Chondrocyte (in vitro differentiated cells): ENCODE measurements at regions not wholly inside any gene's neighbourhood (a gene's known extent, or its start where the extent isn't known, plus 50 kb on each side); places are given as distances from the start of the nearest gene placed in this dataset.
A peak's percentile ranks its signal among the peaks of the same experiment; 100 is the strongest.

ENCODE experiments used
- DNase-seq: peaks from one replicate; pipeline ENCODE4 v3.0.0; 2021; ENCODE audit warnings: mixed read lengths, low spot score
- H3K27ac Mint-ChIP-seq: one replicate; pipeline ENCODE4 v1.8.0; 2021; ENCODE audit warnings: mild to moderate bottlenecking, moderate library complexity, mixed read lengths; ENCODE audit not compliant: unreplicated experiment
- H3K27me3 Mint-ChIP-seq: 2 replicates; pipeline ENCODE4 v1.8.0; 2021; ENCODE audit warnings: low read depth, mixed read lengths
- H3K36me3 Mint-ChIP-seq: 2 replicates; pipeline ENCODE4 v1.8.0; 2021; ENCODE audit warnings: low read depth, mixed read lengths
- H3K4me1 Mint-ChIP-seq: 2 replicates; pipeline ENCODE4 v1.8.0; 2021; ENCODE audit warnings: low read depth, mild to moderate bottlenecking, mixed read lengths
- H3K4me3 Mint-ChIP-seq: one replicate; pipeline ENCODE4 v1.8.0; 2021; ENCODE audit warnings: mild to moderate bottlenecking, moderate library complexity, mixed read lengths; ENCODE audit not compliant: unreplicated experiment
- H3K9me3 Mint-ChIP-seq: 2 replicates; pipeline ENCODE4 v1.8.0; 2021; ENCODE audit warnings: low read depth, mixed read lengths
- CTCF ChIP-seq: fragments of 200-600 bp; sonication (generic); IDR thresholded peaks from 2 replicates; pipeline ENCODE4 v1.5.0; 2021; ENCODE audit warnings: antibody characterized with exemption, mild to moderate bottlenecking, moderate library complexity

- Mint-ChIP-seq H3K27ac (no peak overlapping the region), H3K9me3 (peaks cover 8% of the 10 kb centered on the region), H3K4me1 (no peaks in the 10 kb centered on the region), H3K27me3 (peaks cover 18% of the 10 kb centered on the region), H3K4me3 (no peak overlapping the region), H3K36me3 (no peaks in the 10 kb centered on the region)
- no peak for DNase-seq
- TF ChIP-seq CTCF, result no peak
Measured at GRCh38 chr4:79687006-79687405, 279.0 kb upstream of the GK2 start.

- peaks cover 4% of the 10 kb centered on the region for H3K9me3 Mint-ChIP-seq
- H3K4me1 Mint-ChIP-seq, result no peaks in the 10 kb centered on the region
- H3K27ac Mint-ChIP-seq, result no peak overlapping the region
- H3K27me3 Mint-ChIP-seq, result peaks cover 18% of the 10 kb centered on the region
- H3K36me3 Mint-ChIP-seq, result no peaks in the 10 kb centered on the region
- no peak for DNase-seq
- no peak for TF ChIP-seq CTCF
- no peak overlapping the region for H3K4me3 Mint-ChIP-seq
Measured at GRCh38 chr4:79685542-79685941, 277.5 kb upstream of the GK2 start.

DNA sequence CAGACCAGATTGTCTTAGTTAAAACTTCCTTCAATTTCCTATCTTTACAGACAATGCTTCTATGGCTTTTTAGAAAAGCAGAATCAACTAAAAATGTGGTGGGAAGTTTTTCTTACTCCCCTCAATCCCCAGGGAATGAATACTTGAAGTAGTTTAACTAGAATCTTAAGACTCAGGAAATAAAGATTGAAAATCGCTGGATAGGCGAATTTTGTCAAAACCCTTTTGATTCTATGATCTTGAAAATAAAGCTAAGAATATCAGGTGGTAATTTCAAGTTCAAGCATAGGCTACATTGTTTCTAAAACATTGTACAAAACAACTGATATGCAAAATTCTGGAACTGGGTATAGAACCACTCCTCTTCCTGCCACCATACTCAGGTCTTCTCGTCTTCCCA is 276.5 kb upstream of the GK2 start:
- H3K27ac Mint-ChIP-seq, result no peak overlapping the region
- H3K36me3 Mint-ChIP-seq, result no peaks in the 10 kb centered on the region
- H3K4me3 Mint-ChIP-seq, result no peak overlapping the region
- no peak for TF ChIP-seq CTCF
- H3K4me1 Mint-ChIP-seq, result no peaks in the 10 kb centered on the region
- peaks cover 3% of the 10 kb centered on the region for H3K9me3 Mint-ChIP-seq
- peaks cover 15% of the 10 kb centered on the region for H3K27me3 Mint-ChIP-seq
- DNase-seq, result no peak

GRCh38 chr4:79682801-79683530 is 274.9 kb upstream of the GK2 start:
- no peak for DNase-seq
- Mint-ChIP-seq H3K9me3 (peaks cover 3% of the 10 kb centered on the region), H3K27ac (peak overlapping the region; percentile 9), H3K4me3 (no peak overlapping the region), H3K4me1 (no peaks in the 10 kb centered on the region), H3K36me3 (no peaks in the 10 kb centered on the region), H3K27me3 (peaks cover 14% of the 10 kb centered on the region)
- TF ChIP-seq CTCF, result no peak

DNA sequence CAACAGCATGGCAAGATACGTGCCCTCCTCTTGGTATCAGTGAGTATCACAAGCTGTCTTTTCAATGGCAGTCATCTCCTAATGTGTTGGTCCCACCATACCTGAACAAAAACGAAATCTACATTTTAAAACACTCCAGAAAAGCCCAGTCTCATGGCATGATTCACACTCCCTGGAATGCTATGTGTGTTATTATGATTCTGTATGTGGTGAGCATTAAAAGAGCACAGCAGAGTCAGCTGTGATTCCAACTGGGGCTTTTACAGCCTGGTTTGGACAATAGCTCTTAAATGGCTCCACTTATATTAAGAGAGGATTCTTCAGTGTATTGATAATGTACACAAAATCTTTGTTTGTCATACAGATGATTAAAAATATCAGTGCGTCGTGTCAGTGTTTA is 274.1 kb upstream of the GK2 start:
- TF ChIP-seq CTCF, result no peak
- no peak overlapping the region for H3K4me3 Mint-ChIP-seq
- H3K27ac Mint-ChIP-seq, result no peak overlapping the region
- H3K4me1 Mint-ChIP-seq, result no peaks in the 10 kb centered on the region
- peaks cover 12% of the 10 kb centered on the region for H3K27me3 Mint-ChIP-seq
- peaks cover 3% of the 10 kb centered on the region for H3K9me3 Mint-ChIP-seq
- DNase-seq, result no peak
- no peaks in the 10 kb centered on the region for H3K36me3 Mint-ChIP-seq
